Lung (tissue), 11 donors: ENCODE measurements at regions not wholly inside any gene's neighbourhood (a gene's known extent, or its start where the extent isn't known, plus 50 kb on each side); places are given as distances from the start of the nearest gene placed in this dataset.
A peak's percentile ranks its signal among the peaks of the same experiment; 100 is the strongest.

Experiments used
- ATAC-seq: fragments of 200-7000 bp; cut with Tn5 transposase; one replicate; pipeline ENCODE4 v1.9.1; 2020; ENCODE audit warnings: moderate number of reproducible peaks; ENCODE audit not compliant: insufficient read depth, low FRiP score
- DNase-seq, 3 donors: peaks; one replicate each; pipeline ENCODE4 v3.0.0-alpha.2; 2013 to 2017
- H3K27ac ChIP-seq, 2 donors: one replicate each; pipeline ENCODE4 v1.5.1; 2013; ENCODE audit warnings: mild to moderate bottlenecking in 2 of 2, moderate library complexity in 2 of 2, control low read depth in 1 of 2, inconsistent platforms in 1 of 2, low read depth in 1 of 2, low read length in 1 of 2
- H3K27me3 ChIP-seq, 3 donors: one replicate each; pipeline ENCODE4 v1.5.1; 2013; ENCODE audit warnings: low read length in 2 of 3; ENCODE audit not compliant: control insufficient read depth in 3 of 3, insufficient read depth in 3 of 3
- H3K36me3 ChIP-seq, 4 donors: one replicate each; pipeline ENCODE4 v1.5.1; 2013; ENCODE audit warnings: low read length in 4 of 4, mild to moderate bottlenecking in 1 of 4, moderate library complexity in 1 of 4; ENCODE audit not compliant: control insufficient read depth in 4 of 4, insufficient read depth in 4 of 4
- H3K4me1 ChIP-seq, 5 donors: one replicate each; pipeline ENCODE4 v1.5.1; 2013; ENCODE audit warnings: low read length in 5 of 5, mild to moderate bottlenecking in 2 of 5, moderate library complexity in 1 of 5; ENCODE audit not compliant: control insufficient read depth in 5 of 5, insufficient read depth in 5 of 5
- H3K4me3 ChIP-seq: one replicate; pipeline ENCODE4 v1.5.1; 2013; ENCODE audit warnings: mild to moderate bottlenecking, control low read depth, moderate library complexity
- H3K9ac ChIP-seq, 2 donors: one replicate each; pipeline ENCODE4 v1.5.1; 2013; ENCODE audit warnings: low read length in 2 of 2, control low read depth in 1 of 2; ENCODE audit not compliant: insufficient read depth in 1 of 2
- H3K9me3 ChIP-seq, 4 donors: one replicate each; pipeline ENCODE4 v1.5.1; 2013; ENCODE audit warnings: low read length in 3 of 4, mild to moderate bottlenecking in 1 of 4, moderate library complexity in 1 of 4; ENCODE audit not compliant: control insufficient read depth in 4 of 4, insufficient read depth in 3 of 4
- CTCF ChIP-seq: IDR thresholded peaks from 2 replicates; pipeline ENCODE4 v1.5.1; 2012; ENCODE audit warnings: mild to moderate bottlenecking; ENCODE audit errors: control extremely low read depth, extremely low read depth
- WGBS, 2 donors: extraction: QIAGEN DNeasy Blood & Tissue Kit; methylation state at CpG; one replicate each; pipeline ENCODE4 v1.1.7; 2013; 5-methylcytosine and 5-hydroxymethylcytosine counted together
- donor health status: control.
- donor health status: control.
- donor health status: Bipolar disorder and iron deficiency.
- donor health status: healthy.
- donor health status: DM: yes; HTN: yes; CAD: no.

DNA sequence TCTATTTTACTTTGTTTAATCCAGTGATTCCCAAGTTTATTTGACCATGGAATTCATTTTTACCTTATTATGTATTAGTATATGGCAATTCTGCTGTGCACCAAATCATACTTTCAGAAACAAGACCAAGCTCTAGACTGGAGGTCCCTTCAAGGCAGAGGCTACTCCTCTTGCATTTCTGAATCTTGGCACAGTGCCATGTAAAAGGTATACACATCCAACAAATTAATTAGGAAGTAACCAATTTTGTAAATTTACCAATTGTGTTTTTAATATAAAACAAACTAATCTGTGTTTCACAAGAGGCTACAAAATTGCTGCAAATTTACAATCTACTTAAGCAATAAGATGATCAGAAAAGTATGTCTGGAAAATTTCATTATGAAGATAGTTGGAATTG is 712.2 kb upstream of the HS3ST1 start:
- ATAC-seq (no peak), DNase-seq (no peak)
- Histone ChIP-seq H3K36me3 (no peaks in the 10 kb centered on the region), H3K4me1 (peaks cover 0 to 15% (median 2%) of the 10 kb centered on the region in 5 donors), H3K27ac (no peak overlapping the region), H3K4me3 (no peak overlapping the region), H3K9me3 (no peaks in the 10 kb centered on the region), H3K9ac (no peak overlapping the region), H3K27me3 (no peaks in the 10 kb centered on the region)
- no peak for TF ChIP-seq CTCF

- Histone ChIP-seq H3K4me1 (peaks cover 0 to 15% (median 2%) of the 10 kb centered on the region in 5 donors), H3K9me3 (no peaks in the 10 kb centered on the region), H3K4me3 (no peak overlapping the region), H3K27me3 (no peaks in the 10 kb centered on the region), H3K9ac (no peak overlapping the region), H3K36me3 (no peaks in the 10 kb centered on the region), H3K27ac (no peak overlapping the region)
- DNase-seq (no peak), ATAC-seq (no peak)
- no peak for TF ChIP-seq CTCF
- WGBS, 2 donors: 57% methylated on average over 3 of the region's 3 CpGs
These were observed 710.6 kb upstream of the HS3ST1 start for GRCh38 chr4:12139296-12139695.

DNA sequence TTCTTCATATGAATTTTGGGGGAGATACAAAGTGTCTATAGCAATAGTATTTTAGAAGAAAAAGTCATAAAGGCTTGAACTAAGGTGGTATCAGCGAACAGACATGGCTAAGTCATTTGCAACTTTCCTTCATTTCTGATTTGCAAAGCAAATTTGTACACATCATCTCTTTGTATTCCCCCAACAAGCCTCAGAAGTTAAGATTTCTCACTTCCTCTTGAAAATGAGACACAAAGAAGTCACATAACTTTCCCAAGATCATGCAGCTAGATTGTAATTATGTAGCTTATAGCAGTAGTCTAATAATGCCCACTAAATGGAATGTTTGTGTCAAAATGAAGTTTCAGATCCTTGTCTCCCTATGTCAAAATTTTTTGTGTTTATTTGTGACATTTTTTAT is 709.8 kb upstream of the HS3ST1 start:
- no peak for TF ChIP-seq CTCF
- Histone ChIP-seq H3K27ac (no peak overlapping the region), H3K36me3 (no peaks in the 10 kb centered on the region), H3K9me3 (peaks cover 0 to 2% (median 0%) of the 10 kb centered on the region in 4 donors), H3K27me3 (no peaks in the 10 kb centered on the region), H3K4me3 (no peak overlapping the region), H3K4me1 (peaks cover 0 to 15% (median 2%) of the 10 kb centered on the region in 5 donors), H3K9ac (no peak overlapping the region)
- 81 to 88% methylated on average over 1 of the region's 1 CpG for WGBS, 2 donors
- DNase-seq (no peak), ATAC-seq (no peak)

GRCh38 chr4:12137575-12137974 is 708.9 kb upstream of the HS3ST1 start:
- Histone ChIP-seq H3K4me1 (peaks cover 0 to 15% (median 2%) of the 10 kb centered on the region in 5 donors), H3K4me3 (no peak overlapping the region), H3K27ac (no peak overlapping the region), H3K36me3 (no peaks in the 10 kb centered on the region), H3K27me3 (no peaks in the 10 kb centered on the region), H3K9me3 (peaks cover 0 to 2% (median 0%) of the 10 kb centered on the region in 4 donors), H3K9ac (no peak overlapping the region)
- 24 to 28% methylated on average over 2 of the region's 2 CpGs for WGBS, 2 donors
- DNase-seq: peak; percentile 43 to 90 (median 87)
- no peak for ATAC-seq
- no peak for TF ChIP-seq CTCF
